Progenitor cell of endocrine pancreas (in vitro differentiated cells): ENCODE measurements at regions not wholly inside any gene's neighbourhood (a gene's known extent, or its start where the extent isn't known, plus 50 kb on each side); places are given as distances from the start of the nearest gene placed in this dataset.

Experiments used
- DNase-seq: peaks from one replicate; pipeline ENCODE4 v3.0.0; 2021; ENCODE audit warnings: low spot score; ENCODE audit not compliant: unreplicated experiment
- H3K27ac Mint-ChIP-seq: 2 replicates; pipeline ENCODE4 v1.8.0; 2021; ENCODE audit warnings: mild to moderate bottlenecking, moderate library complexity, mixed read lengths
- H3K27me3 Mint-ChIP-seq: 2 replicates; pipeline ENCODE4 v1.8.0; 2021; ENCODE audit warnings: mixed read lengths
- H3K36me3 Mint-ChIP-seq: 2 replicates; pipeline ENCODE4 v1.8.0; 2022; ENCODE audit warnings: mixed read lengths; ENCODE audit not compliant: insufficient read depth
- H3K4me1 Mint-ChIP-seq: 2 replicates; pipeline ENCODE4 v1.8.0; 2021; ENCODE audit warnings: low read depth, mixed read lengths
- H3K4me3 Mint-ChIP-seq: 2 replicates; pipeline ENCODE4 v1.8.0; 2021; ENCODE audit warnings: low read depth, mild to moderate bottlenecking, moderate library complexity, mixed read lengths
- H3K9me3 Mint-ChIP-seq: 2 replicates; pipeline ENCODE4 v1.8.0; 2021; ENCODE audit warnings: low read depth, mixed read lengths
- CTCF ChIP-seq: fragments of 200-600 bp; sonication (generic); IDR thresholded peaks from one replicate; pipeline ENCODE4 v1.5.0; 2021; ENCODE audit warnings: antibody characterized with exemption, mild to moderate bottlenecking; ENCODE audit not compliant: unreplicated experiment

DNA sequence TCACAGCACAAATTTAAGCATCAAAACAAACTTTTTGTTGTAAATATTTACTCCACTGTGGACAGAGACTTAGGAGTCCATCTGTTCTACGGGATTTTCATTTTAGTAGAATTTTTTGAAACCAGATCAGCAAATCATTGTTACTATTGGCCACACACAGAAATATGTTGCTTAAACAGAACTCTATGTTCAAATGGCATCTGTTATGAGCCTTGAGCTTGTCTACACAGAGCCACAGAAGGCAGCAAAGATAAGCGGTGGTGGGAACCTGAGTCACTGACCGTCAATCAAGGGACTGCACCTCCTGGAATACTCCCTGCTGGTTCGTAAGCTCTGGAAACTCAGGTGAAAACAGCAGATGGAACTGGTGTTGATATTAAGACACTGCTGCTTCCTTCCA, 156.8 kb downstream of the TMEM200C start:
- H3K27me3 Mint-ChIP-seq: peaks cover 6% of the 10 kb centered on the region
- no peak overlapping the region for H3K27ac Mint-ChIP-seq
- H3K36me3 Mint-ChIP-seq: no peaks in the 10 kb centered on the region
- H3K9me3 Mint-ChIP-seq: no peaks in the 10 kb centered on the region
- no peaks in the 10 kb centered on the region for H3K4me1 Mint-ChIP-seq
- TF ChIP-seq CTCF: no peak
- no peak for DNase-seq
- H3K4me3 Mint-ChIP-seq: no peak overlapping the region

GRCh38 chr18:5732318-5732717, 163.0 kb downstream of the TMEM200C start:
- Mint-ChIP-seq H3K27ac (no peak overlapping the region), H3K36me3 (no peaks in the 10 kb centered on the region), H3K4me1 (peaks cover 16% of the 10 kb centered on the region), H3K27me3 (peaks cover 8% of the 10 kb centered on the region), H3K4me3 (no peak overlapping the region), H3K9me3 (no peaks in the 10 kb centered on the region)
- DNase-seq: no peak
- no peak for TF ChIP-seq CTCF

GRCh38 chr18:5729983-5730699, 165.2 kb downstream of the TMEM200C start:
- Mint-ChIP-seq H3K27me3 (peaks cover 3% of the 10 kb centered on the region), H3K4me3 (no peak overlapping the region), H3K9me3 (no peaks in the 10 kb centered on the region), H3K27ac (no peak overlapping the region), H3K36me3 (no peaks in the 10 kb centered on the region), H3K4me1 (peaks cover 19% of the 10 kb centered on the region)
- TF ChIP-seq CTCF: no peak
- DNase-seq: no peak

GRCh38 chr18:5728531-5728930, 166.8 kb downstream of the TMEM200C start:
- peaks cover 19% of the 10 kb centered on the region for H3K4me1 Mint-ChIP-seq
- no peaks in the 10 kb centered on the region for H3K36me3 Mint-ChIP-seq
- no peak for TF ChIP-seq CTCF
- DNase-seq: no peak
- H3K27me3 Mint-ChIP-seq: peaks cover 3% of the 10 kb centered on the region
- no peak overlapping the region for H3K27ac Mint-ChIP-seq
- H3K9me3 Mint-ChIP-seq: no peaks in the 10 kb centered on the region
- H3K4me3 Mint-ChIP-seq: no peak overlapping the region

DNA sequence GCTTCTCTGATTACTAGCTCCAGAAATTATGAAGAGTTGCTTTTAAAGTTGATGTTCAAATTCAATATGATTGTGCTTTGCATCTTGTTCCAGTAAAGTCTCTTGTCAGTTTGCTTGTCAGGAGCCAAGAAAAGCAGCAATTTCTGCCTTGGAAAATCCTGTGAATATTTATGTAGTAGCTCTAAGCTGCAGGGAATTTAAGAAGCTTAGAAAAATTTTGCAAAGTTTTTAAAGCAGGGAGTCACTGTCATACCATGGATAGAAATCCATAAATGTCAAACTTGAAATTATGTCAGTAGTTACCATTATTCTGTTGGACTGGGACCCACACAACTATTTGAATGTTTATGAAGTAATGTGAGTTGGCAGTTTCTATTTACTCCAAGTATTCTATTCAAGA, 169.3 kb downstream of the TMEM200C start:
- TF ChIP-seq CTCF: no peak
- Mint-ChIP-seq H3K27me3 (peaks cover 7% of the 10 kb centered on the region), H3K36me3 (no peaks in the 10 kb centered on the region), H3K4me3 (no peak overlapping the region), H3K4me1 (peaks cover 19% of the 10 kb centered on the region), H3K27ac (no peak overlapping the region), H3K9me3 (no peaks in the 10 kb centered on the region)
- no peak for DNase-seq
